Peyer's patch (tissue), 4 donors: ENCODE measurements at regions not wholly inside any gene's neighbourhood (a gene's known extent, or its start where the extent isn't known, plus 50 kb on each side); places are given as distances from the start of the nearest gene placed in this dataset.

Source experiments
- DNase-seq, 3 donors: peaks; one replicate each; pipeline ENCODE4 v3.0.0-alpha.2; 2017 to 2019
- H3K27ac ChIP-seq, 4 donors: fragments of 200-600 bp; sonication (generic); one replicate each; pipeline ENCODE4 v1.5.1; 2016 to 2019
- H3K27me3 ChIP-seq, 2 donors: fragments of 200-600 bp; sonication (generic); one replicate each; pipeline ENCODE4 v1.5.1; 2019
- H3K36me3 ChIP-seq, 3 donors: fragments of 200-600 bp; sonication (generic); one replicate each; pipeline ENCODE4 v1.5.1; 2016 to 2019
- H3K4me1 ChIP-seq, 4 donors: fragments of 200-600 bp; sonication (generic); one replicate each; pipeline ENCODE4 v1.5.1; 2016 to 2019
- H3K4me3 ChIP-seq, 4 donors: fragments of 200-600 bp; sonication (generic); 1 replicate in 3 of 4; 2 replicates in 1 of 4; pipeline ENCODE4 v1.5.1; 2016 to 2019; ENCODE audit warnings: mild to moderate bottlenecking in 1 of 4
- H3K9me3 ChIP-seq, 4 donors: fragments of 200-600 bp; sonication (generic); one replicate each; pipeline ENCODE4 v1.5.1; 2016 to 2019; ENCODE audit warnings: mild to moderate bottlenecking in 1 of 4
- POLR2A ChIP-seq, 2 donors: fragments of 450-650 bp; IDR thresholded peaks; one replicate each; pipeline ENCODE4 v1.5.1; 2017; ENCODE audit warnings: antibody characterized with exemption in 2 of 2, mild to moderate bottlenecking in 2 of 2, moderate library complexity in 2 of 2
- TF ChIP-seq, protein P1 (sequence below), 6 experiments: fragments of 450-650 bp in 4 of 6; fragments of 200-600 bp in 2 of 6; sonication (generic) in 1 of 6; IDR thresholded peaks; one replicate each; pipeline ENCODE4 v1.5.1; 2017 to 2019; ENCODE audit warnings: antibody characterized with exemption in 6 of 6, mild to moderate bottlenecking in 3 of 6, moderate library complexity in 1 of 6

DNA sequence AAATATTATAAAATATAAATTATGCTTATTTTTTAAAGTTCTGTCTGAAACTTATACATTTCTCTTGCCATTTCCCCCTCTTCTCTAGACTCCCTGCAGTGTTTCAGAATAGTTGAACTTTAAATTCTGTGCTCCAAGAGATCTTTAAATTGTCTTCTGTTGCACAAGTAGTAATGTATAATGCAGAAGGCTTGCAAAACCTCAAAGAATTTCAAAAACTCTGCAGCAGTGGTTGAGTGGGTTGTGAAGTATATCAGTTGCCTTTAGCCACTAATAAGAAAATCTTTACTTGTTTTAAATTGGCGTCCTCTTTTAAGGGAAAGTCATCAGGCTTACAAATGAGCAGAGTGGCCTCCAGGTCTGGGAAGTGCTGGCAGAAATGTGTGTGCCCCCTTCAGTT is 1153.3 kb upstream of the PABPC4L start:
- Histone ChIP-seq H3K9me3 (no peaks in the 10 kb centered on the region), H3K27me3 (no peaks in the 10 kb centered on the region), H3K4me1 (no peaks in the 10 kb centered on the region), H3K27ac (no peak overlapping the region), H3K36me3 (no peaks in the 10 kb centered on the region), H3K4me3 (no peak overlapping the region)
- no peak for TF ChIP-seq POLR2A (IDR thresholded peaks at IDR 0.05)
- TF ChIP-seq, protein P1, sequence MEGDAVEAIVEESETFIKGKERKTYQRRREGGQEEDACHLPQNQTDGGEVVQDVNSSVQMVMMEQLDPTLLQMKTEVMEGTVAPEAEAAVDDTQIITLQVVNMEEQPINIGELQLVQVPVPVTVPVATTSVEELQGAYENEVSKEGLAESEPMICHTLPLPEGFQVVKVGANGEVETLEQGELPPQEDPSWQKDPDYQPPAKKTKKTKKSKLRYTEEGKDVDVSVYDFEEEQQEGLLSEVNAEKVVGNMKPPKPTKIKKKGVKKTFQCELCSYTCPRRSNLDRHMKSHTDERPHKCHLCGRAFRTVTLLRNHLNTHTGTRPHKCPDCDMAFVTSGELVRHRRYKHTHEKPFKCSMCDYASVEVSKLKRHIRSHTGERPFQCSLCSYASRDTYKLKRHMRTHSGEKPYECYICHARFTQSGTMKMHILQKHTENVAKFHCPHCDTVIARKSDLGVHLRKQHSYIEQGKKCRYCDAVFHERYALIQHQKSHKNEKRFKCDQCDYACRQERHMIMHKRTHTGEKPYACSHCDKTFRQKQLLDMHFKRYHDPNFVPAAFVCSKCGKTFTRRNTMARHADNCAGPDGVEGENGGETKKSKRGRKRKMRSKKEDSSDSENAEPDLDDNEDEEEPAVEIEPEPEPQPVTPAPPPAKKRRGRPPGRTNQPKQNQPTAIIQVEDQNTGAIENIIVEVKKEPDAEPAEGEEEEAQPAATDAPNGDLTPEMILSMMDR (IDR thresholded peaks at IDR 0.05): no peak
- DNase-seq: no peak

GRCh38 chr4:135353008-135353407 is 1151.4 kb upstream of the PABPC4L start:
- H3K4me3 ChIP-seq: no peak overlapping the region
- H3K27me3 ChIP-seq: no peaks in the 10 kb centered on the region
- no peaks in the 10 kb centered on the region for H3K9me3 ChIP-seq
- H3K27ac ChIP-seq: no peak overlapping the region
- TF ChIP-seq POLR2A (IDR thresholded peaks at IDR 0.05): no peak
- TF ChIP-seq, protein P1 (IDR thresholded peaks at IDR 0.05): no peak
- H3K4me1 ChIP-seq: no peaks in the 10 kb centered on the region
- no peaks in the 10 kb centered on the region for H3K36me3 ChIP-seq
- DNase-seq: no peak

DNA sequence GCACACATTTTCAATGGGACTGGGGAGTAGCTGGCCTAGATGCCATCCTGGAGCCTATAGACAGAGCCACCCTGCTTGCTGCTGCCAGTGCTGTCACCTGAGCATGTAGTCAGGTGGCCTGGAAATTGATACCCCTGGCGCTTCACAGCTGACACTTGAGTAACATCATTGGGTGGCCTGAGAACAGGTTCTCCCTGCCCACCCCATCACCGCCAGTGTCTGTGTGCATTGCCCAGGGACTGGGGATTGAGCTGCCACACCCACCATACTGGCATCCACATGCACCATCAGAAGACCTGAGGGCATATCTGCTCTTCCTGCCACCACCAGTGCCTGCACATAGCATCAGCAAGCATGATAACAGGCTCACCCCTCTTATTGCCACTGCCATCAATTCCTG is 1142.9 kb upstream of the PABPC4L start:
- no peak overlapping the region for H3K27ac ChIP-seq
- no peak overlapping the region for H3K4me3 ChIP-seq
- no peaks in the 10 kb centered on the region for H3K27me3 ChIP-seq
- no peak for DNase-seq
- no peaks in the 10 kb centered on the region for H3K4me1 ChIP-seq
- no peaks in the 10 kb centered on the region for H3K36me3 ChIP-seq
- TF ChIP-seq, protein P1 (IDR thresholded peaks at IDR 0.05): no peak
- TF ChIP-seq POLR2A (IDR thresholded peaks at IDR 0.05): no peak
- no peaks in the 10 kb centered on the region for H3K9me3 ChIP-seq

DNA sequence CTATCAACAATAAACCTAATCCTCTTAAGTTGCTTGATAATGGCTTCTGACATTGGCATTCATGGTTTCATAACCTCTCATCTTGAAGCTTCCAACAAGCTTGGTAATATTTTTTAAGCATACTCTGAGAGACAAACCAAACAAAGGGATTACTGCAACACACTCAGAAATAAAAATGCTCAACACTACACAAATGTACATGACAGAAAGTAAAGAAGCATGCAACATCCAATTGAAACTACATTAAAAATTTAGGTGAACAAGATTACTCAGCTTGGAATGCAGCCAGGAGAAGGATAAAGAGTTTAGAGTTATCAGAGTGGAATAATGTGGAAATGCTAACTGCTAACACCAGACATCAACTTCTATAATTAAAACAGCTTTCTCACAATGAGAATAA is 1136.6 kb upstream of the PABPC4L start:
- no peak for DNase-seq

DNA sequence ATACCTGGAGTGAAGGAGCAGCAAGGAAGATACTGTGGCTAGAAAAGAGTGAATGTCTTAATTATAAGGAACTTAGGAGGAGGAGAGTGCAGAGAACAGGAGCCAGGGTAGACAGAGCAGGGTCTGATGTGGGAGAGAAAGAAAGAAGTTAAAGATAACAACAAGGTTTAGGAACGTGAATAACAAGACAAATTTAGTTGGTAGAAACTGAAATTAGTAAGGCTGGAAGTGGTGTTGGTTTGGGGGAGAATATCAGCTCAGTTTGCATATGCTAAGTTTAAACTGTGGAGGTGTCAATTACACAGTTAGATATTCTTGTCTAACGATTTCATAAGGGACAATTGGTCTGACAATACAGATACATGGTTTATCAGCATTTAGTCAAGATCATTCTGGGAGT is 1123.7 kb upstream of the PABPC4L start:
- Histone ChIP-seq H3K27me3 (no peaks in the 10 kb centered on the region), H3K4me1 (no peaks in the 10 kb centered on the region)
- TF ChIP-seq, protein P1 (IDR thresholded peaks at IDR 0.05): no peak
- no peak for TF ChIP-seq POLR2A (IDR thresholded peaks at IDR 0.05)

More for the DNA sequence above, 1136.6 kb upstream of the PABPC4L start:
- TF ChIP-seq, protein P1 (IDR thresholded peaks at IDR 0.05): no peak
- no peak for TF ChIP-seq POLR2A (IDR thresholded peaks at IDR 0.05)
- no peaks in the 10 kb centered on the region for H3K4me1 ChIP-seq
- H3K9me3 ChIP-seq: no peaks in the 10 kb centered on the region
- H3K4me3 ChIP-seq: no peak overlapping the region
- no peak overlapping the region for H3K27ac ChIP-seq
- no peaks in the 10 kb centered on the region for H3K36me3 ChIP-seq
- H3K27me3 ChIP-seq: no peaks in the 10 kb centered on the region

GRCh38 chr4:135319685-135320084 is 1118.1 kb upstream of the PABPC4L start:
- TF ChIP-seq, protein P1 (IDR thresholded peaks at IDR 0.05): no peak
- no peak for TF ChIP-seq POLR2A (IDR thresholded peaks at IDR 0.05)
- Histone ChIP-seq H3K27ac (no peak overlapping the region), H3K36me3 (no peaks in the 10 kb centered on the region), H3K4me3 (no peak overlapping the region), H3K4me1 (no peaks in the 10 kb centered on the region), H3K27me3 (no peaks in the 10 kb centered on the region), H3K9me3 (no peaks in the 10 kb centered on the region)
- DNase-seq: no peak

More for the DNA sequence above, 1123.7 kb upstream of the PABPC4L start:
- no peak for DNase-seq
- no peaks in the 10 kb centered on the region for H3K36me3 ChIP-seq
- no peak overlapping the region for H3K4me3 ChIP-seq
- no peak overlapping the region for H3K27ac ChIP-seq
- H3K9me3 ChIP-seq: no peaks in the 10 kb centered on the region
